ENCODE measurements at regions not wholly inside any gene's neighbourhood (a gene's known extent, or its start where the extent isn't known, plus 50 kb on each side); places are given as distances from the start of the nearest gene placed in this dataset.

DNA sequence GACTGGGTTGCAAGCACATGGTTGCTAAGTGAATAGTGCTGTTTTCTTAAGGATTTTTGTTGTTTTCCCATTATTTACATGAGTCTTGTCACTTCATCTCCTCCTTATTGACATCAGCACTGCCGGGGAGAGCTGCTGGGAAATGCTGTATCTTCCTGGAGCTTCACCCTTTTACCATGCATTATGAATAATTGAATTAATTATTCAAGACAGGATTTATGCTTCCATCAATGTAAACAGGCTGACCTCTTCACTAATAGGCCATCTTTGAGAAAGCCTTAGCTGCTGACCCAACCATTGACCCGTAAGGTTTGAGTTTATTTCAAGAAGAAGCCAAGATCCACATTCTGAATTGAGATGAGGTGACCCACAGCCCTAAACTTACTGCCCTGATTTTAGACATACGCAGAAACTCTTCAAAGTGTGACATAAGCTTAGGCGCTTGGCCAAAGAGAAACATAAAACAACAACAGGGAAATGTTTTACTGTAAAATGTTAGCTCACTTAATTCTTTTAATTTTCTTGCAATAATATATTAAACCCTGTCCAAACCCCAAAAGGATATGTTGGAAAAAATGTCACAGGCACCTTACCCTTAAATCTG is 365.5 kb upstream of the SYT4 start:
- no peaks in the 10 kb centered on the region for H3K4me1 Mint-ChIP-seq (ENCODE audit: low read depth)
- intact Hi-C loops (cut with micrococcal nuclease): no loop called here
- no peak overlapping the region for H3K27ac Mint-ChIP-seq
- no peaks in the 10 kb centered on the region for H3K27me3 Mint-ChIP-seq (ENCODE audit: low read depth)
- no peak overlapping the region for H3K4me3 Mint-ChIP-seq (ENCODE audit: low read depth)
- no peaks in the 10 kb centered on the region for H3K36me3 Mint-ChIP-seq (ENCODE audit: low read depth)
- DNase-seq (ENCODE audit: low spot score): no peak
- peaks cover 10% of the 10 kb centered on the region for H3K9me3 Mint-ChIP-seq

DNA sequence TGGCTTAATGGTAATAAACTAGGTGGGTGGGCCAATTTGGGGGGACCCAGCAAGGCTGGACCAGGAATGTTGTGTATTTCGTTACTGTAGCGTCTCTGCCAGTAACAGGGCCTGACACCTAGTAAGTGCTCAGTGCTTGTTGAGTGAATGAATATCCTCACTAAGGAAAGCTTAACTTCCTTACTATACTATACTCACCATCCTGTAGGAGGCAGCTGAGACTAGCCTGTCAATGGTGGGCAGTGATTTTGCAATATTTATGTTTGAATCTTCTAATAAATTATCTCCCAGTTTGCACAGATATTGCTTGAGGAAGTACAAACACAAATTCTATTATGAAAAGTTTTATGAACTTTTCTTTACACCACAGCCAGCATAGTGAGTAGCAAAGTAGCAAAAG is 370.7 kb upstream of the SYT4 start:
- peaks cover 9% of the 10 kb centered on the region for H3K9me3 Mint-ChIP-seq
- DNase-seq (ENCODE audit: low spot score): no peak
- H3K27me3 Mint-ChIP-seq (ENCODE audit: low read depth): no peaks in the 10 kb centered on the region
- H3K4me1 Mint-ChIP-seq (ENCODE audit: low read depth): no peaks in the 10 kb centered on the region
- no peak overlapping the region for H3K27ac Mint-ChIP-seq
- intact Hi-C loops (cut with micrococcal nuclease): no loop called here
- H3K4me3 Mint-ChIP-seq (ENCODE audit: low read depth): no peak overlapping the region
- H3K36me3 Mint-ChIP-seq (ENCODE audit: low read depth): no peaks in the 10 kb centered on the region

DNA sequence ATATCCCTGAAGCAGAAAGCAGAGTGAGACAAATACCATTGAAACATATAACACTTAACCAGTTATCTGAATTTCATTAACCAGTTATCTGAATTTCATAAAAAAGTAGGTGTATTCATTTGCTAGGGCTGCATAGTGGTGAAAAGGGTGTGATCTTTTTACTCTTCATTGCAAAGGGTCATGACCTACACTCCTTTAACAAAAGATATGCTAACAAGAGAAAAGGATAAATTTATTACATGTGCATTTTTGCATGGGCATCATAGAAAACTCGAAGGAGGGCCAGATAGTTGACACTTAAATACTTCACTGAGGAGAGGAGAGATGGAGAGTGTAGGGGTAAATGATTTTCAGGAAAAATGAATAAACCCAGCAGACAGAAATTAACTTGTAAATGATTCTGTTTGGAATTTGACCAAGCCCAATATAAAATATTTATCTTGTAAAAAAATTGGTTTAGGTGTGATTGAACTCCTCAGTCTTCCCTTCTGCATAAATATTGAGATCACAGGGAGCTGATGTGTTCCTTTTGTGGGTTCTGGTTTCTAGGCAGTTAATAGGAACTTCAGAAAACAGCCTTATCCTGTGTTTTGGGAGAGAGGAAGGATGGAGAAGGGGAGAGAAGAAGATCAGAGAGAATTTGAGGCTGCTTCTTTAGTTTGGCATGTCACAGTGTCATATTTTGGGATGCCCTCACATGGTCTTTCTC is 372.5 kb upstream of the SYT4 start:
- Mint-ChIP-seq H3K4me3 (ENCODE audit: low read depth) (no peak overlapping the region), H3K36me3 (ENCODE audit: low read depth) (no peaks in the 10 kb centered on the region), H3K4me1 (ENCODE audit: low read depth) (no peaks in the 10 kb centered on the region), H3K27ac (no peak overlapping the region), H3K9me3 (peaks cover 10% of the 10 kb centered on the region), H3K27me3 (ENCODE audit: low read depth) (no peaks in the 10 kb centered on the region)
- DNase-seq (ENCODE audit: low spot score): no peak
- intact Hi-C loops (cut with micrococcal nuclease): no loop called here

- Mint-ChIP-seq H3K9me3 (peaks cover 12% of the 10 kb centered on the region), H3K4me3 (ENCODE audit: low read depth) (no peak overlapping the region), H3K27ac (no peak overlapping the region), H3K4me1 (ENCODE audit: low read depth) (no peaks in the 10 kb centered on the region), H3K36me3 (ENCODE audit: low read depth) (no peaks in the 10 kb centered on the region), H3K27me3 (ENCODE audit: low read depth) (no peaks in the 10 kb centered on the region)
- intact Hi-C loops (cut with micrococcal nuclease): no loop called here
- no peak for DNase-seq (ENCODE audit: low spot score)
These were observed 373.1 kb upstream of the SYT4 start for GRCh38 chr18:43650426-43650825.

- no peaks in the 10 kb centered on the region for H3K4me1 Mint-ChIP-seq (ENCODE audit: low read depth)
- no peaks in the 10 kb centered on the region for H3K27me3 Mint-ChIP-seq (ENCODE audit: low read depth)
- no peak for DNase-seq (ENCODE audit: low spot score)
- H3K4me3 Mint-ChIP-seq (ENCODE audit: low read depth): no peak overlapping the region
- peaks cover 12% of the 10 kb centered on the region for H3K9me3 Mint-ChIP-seq
- intact Hi-C loops (cut with micrococcal nuclease): no loop called here
- no peak overlapping the region for H3K27ac Mint-ChIP-seq
- no peaks in the 10 kb centered on the region for H3K36me3 Mint-ChIP-seq (ENCODE audit: low read depth)
These were observed 373.8 kb upstream of the SYT4 start for GRCh38 chr18:43651057-43651456.

GRCh38 chr18:43656547-43656946 is 379.3 kb upstream of the SYT4 start:
- H3K9me3 Mint-ChIP-seq: peaks cover 5% of the 10 kb centered on the region
- H3K4me1 Mint-ChIP-seq (ENCODE audit: low read depth): no peaks in the 10 kb centered on the region
- no peaks in the 10 kb centered on the region for H3K27me3 Mint-ChIP-seq (ENCODE audit: low read depth)
- intact Hi-C loops (cut with micrococcal nuclease): no loop called here
- H3K36me3 Mint-ChIP-seq (ENCODE audit: low read depth): no peaks in the 10 kb centered on the region
- no peak overlapping the region for H3K27ac Mint-ChIP-seq
- no peak for DNase-seq (ENCODE audit: low spot score)
- no peak overlapping the region for H3K4me3 Mint-ChIP-seq (ENCODE audit: low read depth)

DNA sequence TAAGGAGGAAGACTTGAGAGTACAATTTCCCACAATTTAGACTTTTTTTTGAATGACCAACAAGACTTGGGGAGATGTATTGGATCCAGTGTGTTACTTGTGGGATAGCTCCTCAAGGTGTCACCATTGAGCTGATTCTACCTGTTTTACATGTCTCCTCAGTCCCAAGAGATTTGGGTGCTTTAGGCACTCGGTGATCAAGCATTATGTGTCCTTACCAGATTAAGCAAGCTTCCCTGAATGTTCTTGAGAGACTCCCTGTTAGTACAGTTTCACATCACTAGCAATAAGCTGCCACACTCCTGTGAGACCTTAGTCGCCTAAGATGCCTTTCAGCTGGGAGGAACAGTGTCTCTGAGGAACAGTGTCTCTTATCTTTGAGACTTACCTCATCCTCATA is 384.3 kb upstream of the SYT4 start:
- intact Hi-C loops (cut with micrococcal nuclease): no loop called here
- Mint-ChIP-seq H3K4me3 (ENCODE audit: low read depth) (no peak overlapping the region), H3K4me1 (ENCODE audit: low read depth) (no peaks in the 10 kb centered on the region), H3K27me3 (ENCODE audit: low read depth) (no peaks in the 10 kb centered on the region), H3K36me3 (ENCODE audit: low read depth) (no peaks in the 10 kb centered on the region), H3K9me3 (peaks cover 4% of the 10 kb centered on the region), H3K27ac (no peak overlapping the region)
- no peak for DNase-seq (ENCODE audit: low spot score)

DNA sequence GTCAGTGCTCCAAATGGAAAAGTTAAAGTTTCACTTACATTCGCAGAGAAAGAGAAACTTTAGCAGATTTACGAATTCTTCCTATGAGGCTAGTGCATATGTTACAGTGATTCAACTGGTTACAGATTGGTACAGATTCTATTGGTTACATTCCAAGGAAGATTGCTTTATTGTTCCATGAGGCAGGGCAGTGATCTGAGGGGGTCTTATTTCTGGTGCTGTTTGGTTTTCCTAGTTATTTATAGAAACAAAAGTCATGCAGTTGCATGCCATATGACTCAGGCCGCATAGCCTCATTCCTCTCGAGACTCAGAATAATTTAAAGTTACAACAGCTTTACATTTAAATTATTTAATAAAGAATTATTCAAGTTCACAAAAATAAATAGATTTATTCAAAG is 385.4 kb upstream of the SYT4 start:
- DNase-seq (ENCODE audit: low spot score): no peak
- H3K4me3 Mint-ChIP-seq (ENCODE audit: low read depth): no peak overlapping the region
- H3K4me1 Mint-ChIP-seq (ENCODE audit: low read depth): no peaks in the 10 kb centered on the region
- intact Hi-C loops (cut with micrococcal nuclease): no loop called here
- H3K36me3 Mint-ChIP-seq (ENCODE audit: low read depth): no peaks in the 10 kb centered on the region
- peaks cover 4% of the 10 kb centered on the region for H3K9me3 Mint-ChIP-seq
- H3K27me3 Mint-ChIP-seq (ENCODE audit: low read depth): no peaks in the 10 kb centered on the region
- no peak overlapping the region for H3K27ac Mint-ChIP-seq

- Mint-ChIP-seq H3K4me1 (ENCODE audit: low read depth) (no peaks in the 10 kb centered on the region), H3K9me3 (peaks cover 4% of the 10 kb centered on the region), H3K36me3 (ENCODE audit: low read depth) (no peaks in the 10 kb centered on the region), H3K27me3 (ENCODE audit: low read depth) (no peaks in the 10 kb centered on the region), H3K4me3 (ENCODE audit: low read depth) (no peak overlapping the region), H3K27ac (no peak overlapping the region)
- intact Hi-C loops (cut with micrococcal nuclease): no loop called here
- DNase-seq (ENCODE audit: low spot score): no peak
These were observed 385.9 kb upstream of the SYT4 start for GRCh38 chr18:43663159-43663558.

- Mint-ChIP-seq H3K4me1 (ENCODE audit: low read depth) (no peaks in the 10 kb centered on the region), H3K4me3 (ENCODE audit: low read depth) (no peak overlapping the region), H3K27me3 (ENCODE audit: low read depth) (no peaks in the 10 kb centered on the region), H3K27ac (no peak overlapping the region), H3K9me3 (peaks cover 4% of the 10 kb centered on the region), H3K36me3 (ENCODE audit: low read depth) (no peaks in the 10 kb centered on the region)
- DNase-seq (ENCODE audit: low spot score): no peak
- intact Hi-C loops (cut with micrococcal nuclease): no loop called here
These were observed 387.3 kb upstream of the SYT4 start for GRCh38 chr18:43664487-43665008.

DNA sequence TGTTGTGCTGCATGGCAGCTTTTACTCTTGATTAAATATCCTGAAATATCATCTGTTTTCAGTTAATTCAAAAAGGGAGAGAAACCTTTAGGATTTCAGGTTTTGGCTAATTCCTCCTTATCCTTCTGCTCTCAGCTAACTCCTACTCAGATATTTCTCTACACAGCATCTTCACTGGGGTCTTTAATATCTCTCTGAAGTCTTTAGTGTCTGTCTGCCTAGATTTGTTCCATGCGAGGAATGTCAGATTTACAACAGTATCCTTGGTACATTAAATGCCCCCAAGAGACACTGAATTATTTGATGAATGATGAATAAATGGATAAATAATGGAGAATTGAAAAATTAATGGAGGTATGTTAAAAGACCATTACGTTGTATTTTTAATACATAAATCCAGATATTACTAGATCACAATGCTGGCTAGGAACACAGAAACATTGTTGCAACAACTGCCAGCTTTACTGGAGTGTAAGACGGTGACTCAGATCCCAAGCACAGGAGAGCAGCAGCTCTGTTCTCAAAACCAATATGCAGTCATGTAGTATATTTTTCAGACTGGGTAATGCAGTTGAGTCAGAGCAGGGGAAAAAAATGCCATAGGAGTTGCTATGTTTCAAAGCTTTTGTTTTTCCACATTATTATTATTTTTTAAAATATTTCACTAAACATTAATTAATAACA is 388.0 kb upstream of the SYT4 start:
- no peak for DNase-seq (ENCODE audit: low spot score)
- H3K27me3 Mint-ChIP-seq (ENCODE audit: low read depth): no peaks in the 10 kb centered on the region
- H3K27ac Mint-ChIP-seq: no peak overlapping the region
- no peaks in the 10 kb centered on the region for H3K36me3 Mint-ChIP-seq (ENCODE audit: low read depth)
- H3K4me3 Mint-ChIP-seq (ENCODE audit: low read depth): no peak overlapping the region
- H3K4me1 Mint-ChIP-seq (ENCODE audit: low read depth): no peaks in the 10 kb centered on the region
- intact Hi-C loops (cut with micrococcal nuclease): no loop called here
- peaks cover 4% of the 10 kb centered on the region for H3K9me3 Mint-ChIP-seq

GRCh38 chr18:43668866-43669265 is 391.6 kb upstream of the SYT4 start:
- no peak for DNase-seq (ENCODE audit: low spot score)
- Mint-ChIP-seq H3K36me3 (ENCODE audit: low read depth) (no peaks in the 10 kb centered on the region), H3K27ac (no peak overlapping the region)

GRCh38 chr18:43671431-43671830 is 394.1 kb upstream of the SYT4 start:
- Mint-ChIP-seq H3K4me1 (ENCODE audit: low read depth) (no peaks in the 10 kb centered on the region), H3K27me3 (ENCODE audit: low read depth) (no peaks in the 10 kb centered on the region), H3K9me3 (peaks cover 7% of the 10 kb centered on the region), H3K36me3 (ENCODE audit: low read depth) (no peaks in the 10 kb centered on the region), H3K4me3 (ENCODE audit: low read depth) (no peak overlapping the region), H3K27ac (no peak overlapping the region)
- intact Hi-C loops (cut with micrococcal nuclease): no loop called here
- no peak for DNase-seq (ENCODE audit: low spot score)

More at GRCh38 chr18:43668866-43669265, 391.6 kb upstream of the SYT4 start:
- H3K27me3 Mint-ChIP-seq (ENCODE audit: low read depth): no peaks in the 10 kb centered on the region
- intact Hi-C loops (cut with micrococcal nuclease): no loop called here
- H3K4me3 Mint-ChIP-seq (ENCODE audit: low read depth): no peak overlapping the region
- no peaks in the 10 kb centered on the region for H3K4me1 Mint-ChIP-seq (ENCODE audit: low read depth)
- H3K9me3 Mint-ChIP-seq: peaks cover 4% of the 10 kb centered on the region
